Suppressor macrophage treated with lipopolysaccharide for 1 hour (primary cell): ENCODE measurements at regions not wholly inside any gene's neighbourhood (a gene's known extent, or its start where the extent isn't known, plus 50 kb on each side); places are given as distances from the start of the nearest gene placed in this dataset.
A peak's percentile ranks its signal among the peaks of the same experiment; 100 is the strongest.
"Not testable (repeated sequence)": the region's sequence is repeated elsewhere in the genome, so short reads cannot be mapped to it uniquely, and the experiment has no call there.

Source experiments
- DNase-seq, 3 donors: peaks; one replicate each; pipeline ENCODE4 v3.0.0-alpha.2; 2020 to 2022

DNA sequence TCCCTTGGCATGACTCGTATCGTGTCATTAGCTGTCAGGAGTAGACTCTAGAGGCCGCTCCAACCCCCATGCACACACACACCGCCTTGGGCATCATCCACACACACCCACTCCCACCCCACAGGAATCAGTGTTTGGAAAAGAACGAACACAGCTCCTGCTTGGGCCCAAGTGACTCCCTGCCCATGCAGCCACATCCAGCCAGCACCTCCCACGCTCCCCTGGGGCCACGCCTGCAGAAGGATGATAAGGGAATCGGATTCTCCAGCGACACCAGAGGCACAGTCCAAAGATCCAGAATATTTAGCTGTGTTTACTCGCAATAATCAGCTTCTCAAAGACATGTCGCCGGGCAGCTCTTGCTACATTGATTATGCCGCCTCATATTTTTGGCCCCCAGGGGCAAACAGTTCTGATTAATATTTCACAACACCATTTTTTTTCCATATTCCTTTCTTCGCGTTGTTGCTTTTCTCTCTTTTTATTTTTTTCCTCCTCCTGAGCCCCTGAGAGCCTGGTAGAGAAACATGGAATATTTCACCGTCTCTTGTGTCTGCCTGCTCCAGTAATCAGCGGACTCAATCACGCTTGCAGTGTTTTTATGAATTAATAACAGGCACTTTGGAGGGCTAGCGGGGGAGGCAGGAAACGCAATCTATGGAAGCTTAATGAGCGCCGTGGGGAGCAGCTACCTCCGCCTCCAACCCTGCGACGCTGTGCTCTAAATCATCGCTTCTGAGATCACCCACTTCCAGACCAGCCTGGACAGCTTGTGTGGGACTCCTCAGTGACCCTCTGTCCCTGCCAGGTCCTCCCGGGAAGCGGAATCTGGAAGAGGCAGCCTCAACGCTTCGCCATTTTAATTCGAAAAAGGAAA lies 221.4 kb downstream of the TLE3 start:
- DNase-seq: no peak

DNA sequence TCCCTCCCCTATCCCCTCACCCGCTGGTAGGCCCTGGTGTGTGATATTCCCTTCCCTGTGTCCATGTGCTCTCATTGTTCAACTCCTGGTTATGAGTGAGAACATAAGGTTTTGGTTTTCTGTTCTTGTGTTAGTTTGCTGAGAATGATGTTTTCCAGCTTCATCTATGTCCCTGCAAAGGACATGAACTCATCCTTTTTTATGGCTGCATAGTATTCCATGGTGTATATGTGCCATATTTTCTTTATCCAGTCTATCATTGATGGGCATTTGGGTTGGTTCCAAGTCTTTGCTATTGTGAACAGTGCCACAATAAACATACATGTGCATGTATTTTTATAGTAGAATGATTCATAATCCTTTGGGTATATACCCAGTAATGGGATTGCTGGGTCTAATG lies 217.8 kb downstream of the TLE3 start:
- DNase-seq: not testable (repeated sequence)

DNA sequence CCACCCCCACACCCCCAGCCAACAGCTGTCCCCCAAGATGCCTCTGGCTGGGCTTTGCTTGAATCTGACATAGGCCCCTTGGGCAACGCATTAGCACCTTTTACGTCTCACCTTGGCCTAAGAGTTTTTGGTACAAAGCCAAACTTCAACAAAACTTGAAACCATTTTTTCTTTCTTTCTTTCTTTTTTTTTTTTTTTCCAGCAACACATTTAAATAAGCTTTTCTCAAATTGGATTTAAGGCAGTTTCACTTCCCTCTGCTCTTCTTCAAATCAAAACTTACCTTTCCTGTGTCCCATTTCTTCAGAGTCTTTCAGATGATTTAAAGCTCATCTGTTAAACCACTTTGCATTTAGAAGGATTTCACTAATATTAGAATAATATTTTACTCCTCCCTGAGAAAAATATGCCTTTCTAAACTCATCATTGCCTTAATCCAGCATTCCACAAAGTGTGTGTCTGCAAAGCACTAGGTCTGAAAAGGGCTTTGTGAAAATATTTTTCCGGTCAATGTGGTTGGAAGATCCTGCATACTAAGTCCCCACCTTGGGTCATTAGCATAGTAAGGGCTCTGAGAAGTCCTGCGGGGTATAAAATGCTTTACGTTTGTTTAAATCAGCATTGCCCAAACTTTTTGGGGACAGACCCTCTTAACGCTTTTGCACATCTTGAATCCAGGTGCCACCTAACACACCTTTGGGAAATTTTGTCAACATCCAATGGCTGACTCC lies 217.0 kb downstream of the TLE3 start:
- DNase-seq: no peak

DNA sequence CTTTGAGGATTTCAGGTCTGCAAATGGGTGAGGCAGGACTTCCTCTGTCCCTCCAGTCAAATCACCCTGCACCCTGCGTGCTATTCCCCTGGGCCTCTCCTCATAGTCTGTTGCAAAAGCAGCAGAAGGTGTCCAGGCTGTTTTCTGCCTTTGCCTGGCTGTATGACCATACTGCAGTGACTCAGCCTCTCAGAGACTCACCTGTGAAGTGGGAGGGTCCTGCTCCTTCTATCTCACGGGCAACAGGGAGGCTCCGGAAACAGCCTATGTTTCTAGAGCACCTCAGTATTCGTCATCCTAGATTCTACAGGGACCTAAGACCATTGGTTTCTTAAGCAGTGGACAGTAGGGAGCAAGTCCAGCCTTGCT lies 216.4 kb downstream of the TLE3 start:
- DNase-seq: no peak

DNA sequence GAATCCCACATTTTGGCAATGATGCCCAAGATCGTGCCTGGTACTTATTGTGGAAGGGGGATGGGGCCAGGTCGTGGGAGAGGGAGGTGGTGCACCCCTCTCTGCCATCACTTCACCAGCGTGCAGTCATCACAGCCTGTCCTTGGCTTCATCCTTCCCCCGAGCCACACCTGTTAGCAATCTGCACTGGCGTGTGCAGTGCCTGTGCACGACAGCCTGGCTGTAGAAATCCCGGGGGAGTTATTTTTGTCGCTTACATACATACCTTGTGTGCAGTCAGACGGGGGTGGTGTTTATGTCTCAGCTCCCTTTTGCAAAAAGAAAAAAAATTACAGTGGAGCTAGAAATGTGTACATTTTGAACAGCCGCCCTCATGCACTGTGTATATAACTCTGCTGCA lies 216.0 kb downstream of the TLE3 start:
- DNase-seq: no peak

DNA sequence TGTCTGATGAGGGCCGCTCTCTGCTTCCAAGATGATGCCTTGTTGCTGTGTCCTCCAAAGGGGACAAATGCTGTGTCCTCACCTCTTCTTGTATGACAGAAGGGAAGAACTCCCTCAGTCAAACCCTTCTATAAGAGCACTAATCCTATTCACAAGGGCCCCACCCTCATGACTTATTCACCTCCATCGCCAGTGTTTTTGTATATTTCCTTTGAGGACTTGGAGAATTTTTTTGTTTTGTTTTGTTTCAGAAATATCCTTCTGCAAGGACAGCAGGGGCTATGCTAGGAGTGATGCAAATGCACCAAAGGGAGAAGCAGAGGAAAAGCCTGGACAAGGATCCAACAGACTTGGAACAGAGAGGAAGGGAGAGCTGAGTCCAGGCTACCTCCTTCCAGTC lies 214.4 kb downstream of the TLE3 start:
- DNase-seq: no peak

DNA sequence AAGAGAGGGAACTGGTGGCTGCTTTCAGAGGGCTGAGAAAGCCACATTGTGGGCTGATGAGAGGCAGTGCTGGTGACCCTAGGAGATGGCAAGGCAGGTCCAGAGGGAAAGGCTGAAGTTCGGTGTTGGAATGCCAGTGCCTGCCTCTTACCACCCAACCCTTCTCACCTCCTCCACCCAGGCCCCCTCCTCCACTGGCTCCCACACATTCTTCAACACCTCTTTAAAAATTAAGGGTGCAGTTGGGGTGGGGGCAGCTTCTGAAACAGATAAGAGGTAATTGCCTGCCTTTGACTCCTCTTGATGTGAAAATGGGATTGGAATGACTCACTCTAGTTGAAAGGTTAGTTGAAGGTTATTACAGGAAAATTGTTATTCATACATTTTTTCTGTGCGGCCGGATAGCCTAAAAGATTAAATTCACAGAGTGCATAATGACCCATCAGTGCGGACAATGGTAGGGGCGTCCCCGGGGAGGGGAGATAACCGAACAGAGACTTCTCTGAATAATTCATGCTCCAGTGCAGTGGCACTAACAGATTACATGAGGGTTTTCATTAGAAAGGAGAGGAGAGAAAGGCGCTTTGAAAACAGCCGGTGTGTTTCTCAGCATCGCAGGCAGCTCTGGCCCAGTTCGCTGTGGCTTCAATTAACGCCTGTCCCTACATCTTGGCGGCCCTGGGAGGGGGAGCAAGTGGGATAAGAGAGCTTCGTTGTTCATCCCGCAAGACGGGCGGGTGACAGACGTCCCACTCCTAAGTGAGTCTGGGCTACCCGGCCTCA lies 212.4 kb downstream of the TLE3 start:
- DNase-seq: no peak

DNA sequence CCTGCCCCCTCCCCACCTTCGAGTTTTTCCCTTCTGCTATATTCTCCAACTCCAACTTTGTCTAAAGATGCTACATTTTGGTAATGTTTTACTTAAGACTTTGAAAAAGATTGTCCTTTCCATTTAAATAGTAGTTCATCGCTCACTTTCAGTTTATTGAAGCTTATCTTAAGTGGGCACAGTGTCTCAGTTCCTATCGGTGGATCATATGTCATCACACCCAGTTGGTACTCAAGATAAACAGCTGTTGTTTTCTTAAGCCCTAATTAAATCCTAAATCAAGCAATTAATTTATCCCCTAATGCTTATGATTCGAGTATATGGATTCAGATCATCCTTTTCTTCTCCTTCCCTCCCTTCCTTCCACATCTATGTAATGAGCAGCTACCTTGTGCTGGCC lies 210.7 kb downstream of the TLE3 start:
- no peak for DNase-seq

DNA sequence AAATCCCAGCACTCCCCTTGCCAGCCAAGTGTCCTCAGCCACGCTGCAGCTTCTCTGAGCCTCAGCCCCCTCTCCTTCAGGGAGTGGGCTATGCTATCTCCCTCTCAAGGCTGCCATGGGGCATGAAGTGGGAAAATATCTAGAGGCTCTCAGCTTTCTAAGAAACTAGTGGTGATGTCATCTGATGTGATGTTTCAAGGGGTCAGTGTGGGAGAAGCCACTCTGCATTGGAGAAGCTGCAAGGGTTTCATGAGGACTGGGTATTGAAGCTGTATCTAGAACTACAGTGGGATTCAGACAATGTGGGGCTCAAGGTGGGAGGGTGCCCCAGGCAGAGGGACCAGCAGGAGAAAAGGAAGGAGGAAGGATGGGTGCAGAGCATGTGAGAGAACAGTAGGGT lies 210.2 kb downstream of the TLE3 start:
- peak in 1 of 3 donors; percentile 14 for DNase-seq

DNA sequence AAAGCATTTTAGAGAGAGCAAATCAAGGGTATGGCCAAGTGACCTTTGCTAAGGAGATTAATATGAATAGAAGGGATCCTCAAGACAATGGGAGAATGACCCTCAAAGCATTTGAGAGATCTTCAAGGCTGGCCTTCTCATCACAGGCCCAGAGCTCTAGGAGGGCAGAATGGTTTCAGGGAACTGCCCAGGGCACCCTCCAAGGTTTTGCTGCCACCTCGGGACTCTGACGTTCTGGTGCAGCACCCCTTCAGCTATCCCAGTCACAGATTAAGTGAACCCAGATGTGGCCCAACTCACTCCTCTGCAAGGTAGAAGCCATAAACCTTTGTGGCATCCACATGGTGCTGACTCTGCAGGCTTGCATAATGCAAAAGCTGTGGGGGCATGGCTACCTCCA lies 209.3 kb downstream of the TLE3 start:
- DNase-seq: no peak

DNA sequence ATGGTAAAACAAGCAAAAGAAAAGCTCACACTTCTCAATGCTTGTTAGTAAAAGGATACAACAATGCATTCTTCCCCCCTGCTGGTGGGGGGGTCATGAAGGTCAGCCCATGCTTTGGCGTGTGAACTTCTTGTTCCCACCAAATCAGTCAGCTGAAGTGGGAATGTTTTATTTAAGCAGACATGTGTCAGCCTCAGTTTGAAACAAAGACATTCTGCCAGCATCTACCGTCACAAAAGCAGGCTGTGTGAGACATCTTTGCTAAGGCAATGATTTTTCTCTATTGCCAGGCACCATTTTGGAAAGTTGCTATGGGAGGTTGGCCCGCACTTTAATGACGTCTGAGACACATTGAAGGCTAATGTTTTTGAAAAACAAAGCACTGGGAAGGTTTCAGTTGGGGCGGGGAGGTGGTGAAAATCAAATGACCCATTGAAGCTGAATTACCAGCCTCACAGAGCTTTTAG lies 206.6 kb downstream of the TLE3 start:
- DNase-seq: no peak

DNA sequence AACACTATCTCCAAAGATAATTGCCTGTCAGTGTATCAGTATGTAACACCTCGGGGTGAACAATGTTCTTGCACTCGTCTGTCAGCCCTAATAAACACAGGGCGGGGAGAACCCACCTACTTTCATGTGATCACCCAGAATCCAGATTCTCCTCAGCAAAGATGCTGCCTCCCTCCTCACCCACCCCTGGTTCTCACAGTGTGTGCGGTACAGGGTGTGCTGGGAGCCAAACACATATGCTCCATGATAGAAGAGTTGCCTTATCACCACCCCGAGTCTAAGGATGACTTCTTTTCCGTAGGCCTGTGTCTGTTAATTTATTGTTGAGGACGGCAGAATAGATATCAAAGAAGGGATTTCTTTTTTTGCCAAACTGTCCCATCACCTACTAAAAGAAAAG lies 206.1 kb downstream of the TLE3 start:
- no peak for DNase-seq

DNA sequence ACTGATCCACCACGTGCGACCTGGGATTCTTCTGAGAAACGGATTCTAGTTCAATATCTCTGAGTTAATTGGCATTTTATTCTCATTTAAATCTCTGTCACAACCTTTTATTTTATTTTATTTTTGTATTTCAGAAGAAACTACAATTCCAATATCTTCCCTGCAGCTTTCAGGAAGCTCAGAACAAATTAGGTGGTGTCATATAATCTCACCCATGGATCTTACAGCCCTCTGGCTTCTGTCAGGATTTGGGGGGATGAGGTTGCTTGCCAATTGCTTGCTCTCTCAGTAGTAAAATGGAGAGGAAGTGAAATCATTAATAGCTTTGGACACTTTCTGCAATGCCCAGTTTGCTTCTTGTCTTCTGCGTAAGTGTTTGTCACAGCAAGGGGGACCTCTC lies 205.4 kb downstream of the TLE3 start:
- no peak for DNase-seq

DNA sequence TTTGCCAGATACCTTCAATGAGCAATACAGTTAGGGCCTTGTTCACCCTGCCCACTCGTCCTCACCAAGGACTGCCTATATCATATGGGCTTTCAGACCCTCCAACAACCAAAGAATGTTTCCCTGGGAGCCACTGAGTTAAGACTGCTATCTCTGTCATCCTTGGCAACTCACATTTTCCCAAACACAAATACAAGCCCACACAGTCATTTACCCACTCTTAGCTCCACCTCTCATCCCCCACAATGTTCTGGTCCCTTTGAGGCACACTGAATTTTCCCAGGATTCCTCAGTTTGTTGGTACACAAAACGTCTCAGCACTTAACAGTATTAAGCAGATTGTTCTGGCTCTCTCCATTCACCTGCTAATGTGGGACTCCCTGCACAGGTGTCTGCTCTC lies 204.6 kb downstream of the TLE3 start:
- DNase-seq: no peak

DNA sequence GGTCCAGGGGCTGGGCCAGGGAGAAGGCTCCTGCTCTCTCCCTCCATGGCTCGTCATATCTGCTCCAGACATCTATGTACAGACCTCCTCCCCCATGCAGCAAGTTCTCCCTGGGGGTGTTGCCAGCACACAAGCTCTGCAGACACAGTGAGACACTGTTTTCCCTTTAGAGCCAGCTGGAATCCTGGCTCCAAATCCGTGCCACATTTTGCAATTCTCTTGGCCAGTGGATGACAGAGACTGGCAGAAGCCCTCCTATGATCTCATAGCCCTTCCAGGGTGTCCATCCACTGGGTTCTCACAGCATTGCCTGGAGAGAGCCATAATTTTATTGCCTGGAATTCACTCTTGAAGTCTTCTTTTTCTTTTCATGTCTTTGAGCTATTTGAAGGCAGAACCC lies 203.9 kb downstream of the TLE3 start:
- DNase-seq: peak in 2 of 3 donors; percentile 4 to 7

DNA sequence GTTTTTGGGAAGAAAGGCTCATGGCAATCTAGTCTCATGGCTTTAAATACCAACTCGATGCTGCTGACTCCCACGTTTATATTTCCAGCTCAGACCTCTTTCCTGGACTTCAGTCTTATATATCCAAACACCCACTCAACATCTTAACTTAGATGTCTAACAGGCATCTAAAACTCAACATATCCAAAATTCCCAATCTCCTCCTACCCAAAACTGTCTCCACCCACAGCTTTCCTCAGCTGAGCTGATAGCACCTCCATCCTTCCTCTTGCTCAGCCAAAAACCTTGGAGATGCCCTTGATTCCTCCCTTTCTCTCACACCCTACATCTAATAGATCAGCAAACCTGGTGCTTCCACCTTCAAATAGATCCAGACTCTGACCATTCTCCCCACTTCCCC lies 202.5 kb downstream of the TLE3 start:
- no peak for DNase-seq

DNA sequence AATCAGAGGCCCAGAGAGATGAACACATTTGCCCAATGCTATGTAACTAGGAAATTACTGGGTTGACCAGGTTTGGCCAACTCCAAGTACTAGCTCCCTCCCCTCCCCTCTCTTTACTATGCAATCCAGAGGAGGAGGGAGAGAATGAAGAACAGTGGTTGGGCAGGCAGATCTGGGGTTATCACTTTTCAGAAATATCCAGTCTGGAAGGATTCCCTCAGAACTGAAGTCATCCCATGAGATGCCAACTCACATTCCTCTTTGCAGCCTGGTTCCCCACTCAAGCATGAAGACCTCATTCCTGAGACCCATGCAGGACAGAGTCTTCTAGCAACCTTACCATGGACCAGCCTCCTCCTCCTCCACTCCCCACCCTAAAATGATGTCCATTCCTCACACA lies 201.1 kb downstream of the TLE3 start:
- DNase-seq: no peak

DNA sequence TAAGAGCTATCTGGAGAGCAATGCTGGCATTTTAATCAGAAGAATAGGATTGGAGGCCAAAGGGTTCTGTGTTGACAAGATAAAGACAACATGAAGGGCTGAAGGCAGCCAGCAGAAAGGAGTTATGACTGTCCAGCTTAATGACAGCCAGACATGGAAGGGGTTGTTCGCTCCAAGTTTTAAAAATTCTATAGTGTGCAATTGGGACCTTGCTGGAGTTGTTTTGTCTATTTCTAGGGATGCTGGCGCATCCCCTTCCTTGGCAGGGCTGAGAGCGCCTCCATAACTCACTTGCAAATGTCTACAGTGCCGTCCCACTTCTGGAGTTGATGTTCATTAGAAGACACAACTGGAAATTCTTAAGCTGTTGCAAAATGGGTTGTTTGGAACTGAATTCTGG lies 200.7 kb downstream of the TLE3 start:
- DNase-seq: no peak

DNA sequence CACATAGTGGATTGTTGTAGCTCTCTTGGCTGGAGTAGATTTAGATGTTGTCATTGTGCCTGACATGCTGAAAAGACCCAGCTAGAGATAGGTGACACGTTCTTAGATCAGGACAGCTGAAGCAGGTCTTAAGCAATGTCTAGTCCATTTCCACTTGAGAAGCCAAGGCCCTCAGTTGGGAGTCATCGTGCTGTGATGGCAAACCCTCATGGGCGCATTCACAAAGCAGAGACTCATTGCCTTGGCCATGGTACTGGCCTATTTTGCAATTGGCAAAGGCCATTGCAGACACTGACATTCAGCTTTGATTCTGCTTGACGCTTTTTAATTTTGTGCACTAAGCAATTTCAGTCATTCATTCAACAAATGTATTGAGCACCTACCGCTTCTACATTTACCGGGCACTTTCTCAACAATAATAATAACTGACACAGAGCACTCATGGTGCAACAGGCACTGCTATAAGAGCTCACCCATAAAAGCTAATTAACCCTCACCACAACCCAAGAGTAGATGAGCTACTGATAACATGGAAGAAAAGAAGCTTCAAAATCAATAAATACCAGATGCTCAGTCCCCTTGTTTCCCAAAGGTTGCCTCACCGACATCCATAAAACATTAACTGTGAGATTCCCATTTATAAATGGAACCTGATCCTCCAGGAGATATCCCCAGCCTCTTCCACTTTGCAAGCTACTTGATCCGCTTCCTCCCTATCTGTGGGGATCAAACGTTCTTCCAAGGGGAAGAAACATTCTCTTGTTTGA lies 200.1 kb downstream of the TLE3 start:
- no peak for DNase-seq

DNA sequence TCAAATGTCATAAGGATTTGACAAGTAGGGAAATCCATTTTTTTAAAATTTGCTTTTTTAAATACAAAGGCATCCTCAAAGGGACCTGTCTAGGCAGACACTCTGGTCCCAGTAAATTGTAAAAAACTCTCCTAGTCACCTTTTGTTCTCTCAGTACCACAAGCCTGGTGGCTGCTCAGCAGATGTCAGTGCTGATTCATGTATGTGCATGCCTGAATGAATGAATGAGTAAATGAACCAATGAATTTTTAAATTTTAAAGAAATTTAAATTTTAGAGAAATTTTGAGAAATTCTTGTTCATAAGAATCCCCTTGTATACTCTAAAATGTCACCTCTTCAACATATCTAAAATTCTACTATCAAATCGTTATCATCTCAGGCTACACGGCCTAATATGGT lies 199.5 kb downstream of the TLE3 start:
- DNase-seq: no peak

DNA sequence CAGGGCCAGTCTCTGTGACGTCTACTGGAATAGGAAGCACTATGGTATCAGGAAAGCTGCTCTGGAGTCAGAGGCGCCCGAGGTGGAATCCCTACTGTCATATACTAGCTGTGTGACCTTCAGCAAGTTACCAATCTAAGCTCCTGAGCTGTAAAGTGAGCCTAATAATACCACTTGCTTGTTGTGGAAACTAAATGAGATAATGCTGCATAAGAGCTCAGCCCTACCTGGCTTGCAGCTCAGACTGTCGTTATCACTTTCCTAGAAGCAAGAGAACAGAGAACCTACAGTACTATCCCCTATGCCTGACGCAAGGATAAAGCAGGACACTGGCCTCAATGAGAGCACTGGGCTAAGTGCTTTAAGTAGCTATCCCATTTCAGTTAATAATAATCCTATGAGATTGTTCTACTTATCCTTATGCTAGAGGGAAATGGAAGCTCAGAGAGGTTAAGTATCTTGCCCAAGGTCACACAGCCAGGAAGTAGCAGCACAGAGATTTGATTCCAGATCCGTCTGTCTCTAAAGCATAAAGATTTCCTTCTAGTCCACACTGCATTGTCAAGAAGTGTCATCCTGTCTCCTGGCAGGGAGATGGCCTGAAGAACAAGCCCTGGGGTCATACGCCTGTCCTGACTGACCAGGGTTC lies 195.2 kb downstream of the TLE3 start:
- DNase-seq: no peak
